KMS-11 (cell line): ENCODE measurements at regions not wholly inside any gene's neighbourhood (a gene's known extent, or its start where the extent isn't known, plus 50 kb on each side); places are given as distances from the start of the nearest gene placed in this dataset.

Experiments used
- H2AFZ ChIP-seq: fragments of 200-600 bp; sonication (generic); 2 replicates; pipeline ENCODE4 v1.6.1; 2016; ENCODE audit warnings: antibody characterized with exemption, mixed run types, low read depth
- H3K27ac ChIP-seq: fragments of 200-600 bp; sonication (generic); 2 replicates; pipeline ENCODE4 v1.6.1; 2016; ENCODE audit warnings: mild to moderate bottlenecking, mixed run types
- H3K27me3 ChIP-seq: fragments of 200-600 bp; sonication (generic); 2 replicates; pipeline ENCODE4 v1.6.1; 2017; ENCODE audit warnings: mild to moderate bottlenecking, low read depth, mixed run types, moderate library complexity; ENCODE audit not compliant: insufficient read depth
- H3K36me3 ChIP-seq: fragments of 200-600 bp; sonication (generic); 2 replicates; pipeline ENCODE4 v1.6.1; 2017; ENCODE audit warnings: mild to moderate bottlenecking, mixed run types; ENCODE audit not compliant: insufficient read depth
- H3K4me1 ChIP-seq: fragments of 200-600 bp; sonication (generic); 2 replicates; pipeline ENCODE4 v1.6.1; 2016; ENCODE audit warnings: mild to moderate bottlenecking, low read depth, mixed run types; ENCODE audit not compliant: poor library complexity, severe bottlenecking
- H3K4me2 ChIP-seq: fragments of 200-600 bp; sonication (generic); 2 replicates; pipeline ENCODE4 v1.7.0; 2016; ENCODE audit warnings: mild to moderate bottlenecking, mixed run types
- H3K4me3 ChIP-seq: fragments of 200-600 bp; sonication (generic); IDR thresholded peaks from 2 replicates; pipeline ENCODE4 v1.6.1; 2017; ENCODE audit warnings: low read depth, low read length, mixed read lengths; ENCODE audit not compliant: insufficient read depth
- H3K79me2 ChIP-seq: fragments of 200-600 bp; sonication (generic); 2 replicates; pipeline ENCODE4 v1.6.1; 2016; ENCODE audit warnings: low read depth, mixed run types; ENCODE audit not compliant: insufficient read depth
- H3K9ac ChIP-seq: fragments of 200-600 bp; sonication (generic); 2 replicates; pipeline ENCODE4 v1.6.1; 2016; ENCODE audit warnings: mild to moderate bottlenecking, mixed run types
- H4K20me1 ChIP-seq: fragments of 200-600 bp; sonication (generic); 2 replicates; pipeline ENCODE4 v1.6.1; 2016; ENCODE audit warnings: mild to moderate bottlenecking, mixed run types; ENCODE audit not compliant: insufficient read depth
- CTCF ChIP-seq: fragments of 200-600 bp; sonication (generic); conservative IDR thresholded peaks from 2 replicates; pipeline ENCODE4 v1.6.1; 2017; ENCODE audit warnings: low read depth, mild to moderate bottlenecking, antibody characterized with exemption, low read length, moderate library complexity, mixed read lengths

DNA sequence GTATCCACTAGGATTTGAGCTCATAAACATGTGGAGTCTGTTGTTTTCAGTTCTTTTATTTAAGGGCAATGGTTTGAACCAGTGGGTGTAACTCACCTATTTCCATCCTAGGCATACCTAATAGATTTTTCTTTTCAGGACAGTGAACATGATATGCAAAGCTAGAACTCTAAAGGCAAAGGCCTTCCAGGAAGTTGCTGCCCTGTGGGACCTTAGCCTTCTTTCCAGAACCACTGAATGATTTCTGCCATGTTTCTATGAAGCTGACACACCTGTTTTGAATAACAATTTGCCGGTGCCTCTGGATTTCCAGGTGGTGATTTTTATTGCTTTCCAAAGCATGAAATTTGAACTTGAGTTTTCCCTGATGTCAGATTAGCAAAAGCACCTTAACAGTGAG, 372.9 kb upstream of the FAR2 start:
- H3K4me1 ChIP-seq: peaks cover 38% of the 10 kb centered on the region
- no peaks in the 10 kb centered on the region for H3K79me2 ChIP-seq
- no peak for TF ChIP-seq CTCF
- peak overlapping the region; percentile 73; the same call in 1 of the 2 replicates for H3K4me2 ChIP-seq
- H3K36me3 ChIP-seq: no peaks in the 10 kb centered on the region
- no peaks in the 10 kb centered on the region for H4K20me1 ChIP-seq
- H3K4me3 ChIP-seq: no peak overlapping the region
- H3K27ac ChIP-seq: peak overlapping the region; percentile 76; the same call in 1 of the 2 replicates
- no peak overlapping the region for H3K9ac ChIP-seq
- 0 out of 2 replicates have a peak overlapping the region, but pooled peaks have one; percentile 59 for H2AFZ ChIP-seq
- H3K27me3 ChIP-seq: no peaks in the 10 kb centered on the region

GRCh38 chr12:28776913-28777422, 372.1 kb upstream of the FAR2 start:
- H4K20me1 ChIP-seq: no peaks in the 10 kb centered on the region
- H3K27ac ChIP-seq: peak overlapping the region; percentile 76
- no peaks in the 10 kb centered on the region for H3K27me3 ChIP-seq
- TF ChIP-seq CTCF: no peak
- H3K4me3 ChIP-seq: no peak overlapping the region
- no peak overlapping the region for H3K9ac ChIP-seq
- H3K79me2 ChIP-seq: no peaks in the 10 kb centered on the region
- H3K4me1 ChIP-seq: peaks cover 38% of the 10 kb centered on the region
- H3K4me2 ChIP-seq: peak overlapping the region; percentile 73; the same call in 1 of the 2 replicates
- H3K36me3 ChIP-seq: no peaks in the 10 kb centered on the region
- H2AFZ ChIP-seq: peak overlapping the region; percentile 59; the same call in 1 of the 2 replicates

DNA sequence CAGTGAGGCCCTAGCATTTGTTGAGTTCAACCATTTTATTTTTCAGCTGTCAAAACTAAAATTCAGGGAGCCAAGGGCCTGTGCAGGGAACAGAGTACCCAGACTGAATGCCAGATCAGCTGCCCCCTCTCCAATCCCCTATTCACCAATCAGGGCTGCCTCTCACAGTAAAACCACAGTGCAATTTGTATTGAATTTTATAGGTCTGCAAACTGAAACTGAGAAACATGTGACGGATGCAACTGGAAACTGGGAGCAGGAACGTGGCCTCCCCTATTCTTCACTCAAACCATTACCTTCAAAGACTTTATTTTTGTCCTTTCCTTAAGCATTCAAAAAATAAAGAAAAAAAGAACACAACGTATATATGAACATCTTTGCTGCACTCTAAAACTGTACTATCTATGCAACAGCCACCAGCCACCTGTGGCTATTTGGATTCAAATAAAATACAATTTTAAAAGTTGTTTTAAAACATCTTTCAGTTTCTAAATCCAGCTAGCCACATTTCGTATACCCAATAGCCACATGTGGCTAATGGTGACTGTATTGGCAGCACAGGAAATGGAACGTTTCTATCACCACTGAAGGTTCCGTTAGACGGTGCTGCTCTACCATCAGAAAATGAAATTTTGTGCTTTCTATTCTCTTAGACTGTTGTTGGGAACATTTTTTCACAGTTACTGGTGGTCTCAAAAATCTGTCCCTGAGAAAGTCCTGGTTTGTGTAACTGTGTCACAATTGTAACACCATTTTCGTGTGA, 371.3 kb upstream of the FAR2 start:
- Histone ChIP-seq H3K27me3 (no peaks in the 10 kb centered on the region), H3K36me3 (no peaks in the 10 kb centered on the region), H3K4me1 (peaks cover 38% of the 10 kb centered on the region), H3K9ac (peak overlapping the region; percentile 33; the same call in 1 of the 2 replicates), H2AFZ (peak overlapping the region; percentile 59), H3K79me2 (no peaks in the 10 kb centered on the region), H4K20me1 (no peaks in the 10 kb centered on the region), H3K4me2 (peak overlapping the region; percentile 73), H3K27ac (peak overlapping the region; percentile 76), H3K4me3 (no peak overlapping the region)
- TF ChIP-seq CTCF: no peak

DNA sequence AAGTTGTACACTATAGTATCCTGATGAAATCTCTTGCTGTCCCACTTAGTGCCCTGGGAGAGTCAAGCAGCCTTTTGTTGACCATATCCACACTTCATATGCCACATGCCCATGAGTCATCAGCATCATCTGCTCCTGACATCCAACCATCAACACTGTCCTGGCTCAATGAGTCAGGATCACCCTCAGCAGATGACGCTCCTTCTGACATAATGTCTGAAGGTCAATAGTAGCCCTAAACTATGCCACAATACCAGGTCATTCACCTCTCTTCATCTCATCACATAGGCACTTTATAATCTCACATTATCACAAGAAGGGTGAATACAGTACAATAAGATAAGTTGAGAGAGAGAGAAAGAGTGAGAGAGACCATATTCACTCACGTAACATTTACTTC, 369.0 kb upstream of the FAR2 start:
- Histone ChIP-seq H3K79me2 (no peaks in the 10 kb centered on the region), H2AFZ (no peak overlapping the region), H3K9ac (no peak overlapping the region), H3K36me3 (no peaks in the 10 kb centered on the region), H4K20me1 (no peaks in the 10 kb centered on the region), H3K4me1 (peaks cover 38% of the 10 kb centered on the region), H3K4me3 (no peak overlapping the region), H3K27ac (no peak overlapping the region), H3K4me2 (no peak overlapping the region), H3K27me3 (no peaks in the 10 kb centered on the region)
- TF ChIP-seq CTCF: no peak
